HepG2 (cell line): ENCODE measurements at regions not wholly inside any gene's neighbourhood (a gene's known extent, or its start where the extent isn't known, plus 50 kb on each side); places are given as distances from the start of the nearest gene placed in this dataset.
A peak's percentile ranks its signal among the peaks of the same experiment; 100 is the strongest.

Source experiments
- CBFB ChIP-seq: sonication (generic); formaldehyde crosslinking; IDR thresholded peaks from 2 replicates; pipeline ENCODE4 v1.4.0; 2020; ENCODE audit warnings: missing genetic modification reagents
- CBX5 ChIP-seq: sonication (generic); formaldehyde crosslinking; IDR thresholded peaks from 2 replicates; pipeline ENCODE4 v1.4.0; 2020; ENCODE audit warnings: missing genetic modification reagents, borderline replicate concordance
- CENPBD1 ChIP-seq: sonication (generic); formaldehyde crosslinking; IDR thresholded peaks from 2 replicates; pipeline ENCODE4 v1.8.0; 2022; ENCODE audit warnings: missing genetic modification reagents, low read depth, mild to moderate bottlenecking, borderline replicate concordance
- FLYWCH1 ChIP-seq: sonication (generic); formaldehyde crosslinking; IDR thresholded peaks from 2 replicates; pipeline ENCODE4 v1.8.1; 2023; ENCODE audit warnings: mild to moderate bottlenecking, missing genetic modification reagents
- MLX ChIP-seq: IDR thresholded peaks from 2 replicates; pipeline ENCODE4 v1.6.1; 2016
- RELA ChIP-seq: sonication (generic); formaldehyde crosslinking; IDR thresholded peaks from 2 replicates; pipeline ENCODE4 v1.4.0; 2020; ENCODE audit warnings: missing genetic modification reagents
- XBP1 ChIP-seq: sonication (generic); formaldehyde crosslinking; IDR thresholded peaks from 2 replicates; pipeline ENCODE4 v1.5.0; 2020; ENCODE audit warnings: missing genetic modification reagents
- ZFP37 ChIP-seq: sonication (generic); formaldehyde crosslinking; IDR thresholded peaks from 2 replicates; pipeline ENCODE4 v1.4.0; 2020; ENCODE audit warnings: missing genetic modification reagents, borderline replicate concordance
- ZNF12 ChIP-seq: sonication (generic); formaldehyde crosslinking; IDR thresholded peaks from 2 replicates; pipeline ENCODE4 v1.5.0; 2020; ENCODE audit warnings: missing genetic modification reagents
- ZNF34 ChIP-seq: sonication (generic); formaldehyde crosslinking; IDR thresholded peaks from 2 replicates; pipeline ENCODE4 v1.4.0; 2020; ENCODE audit warnings: mild to moderate bottlenecking, missing genetic modification reagents, borderline replicate concordance
- ZNF609 ChIP-seq: sonication (generic); formaldehyde crosslinking; IDR thresholded peaks from 2 replicates; pipeline ENCODE4 v1.4.0; 2020; ENCODE audit warnings: mild to moderate bottlenecking, missing genetic modification reagents, borderline replicate concordance
- ZNF841 ChIP-seq: sonication (generic); formaldehyde crosslinking; IDR thresholded peaks from 2 replicates; pipeline ENCODE4 v1.8.1; 2023; ENCODE audit warnings: missing genetic modification reagents, borderline replicate concordance
- TF ChIP-seq, protein P1 (sequence below): sonication (generic); formaldehyde crosslinking; IDR thresholded peaks from 2 replicates; pipeline ENCODE4 v1.4.0; 2020; ENCODE audit warnings: missing genetic modification reagents
- TF ChIP-seq, protein P2 (sequence below): sonication (generic); formaldehyde crosslinking; IDR thresholded peaks from 2 replicates; pipeline ENCODE4 v1.8.1; 2023; ENCODE audit warnings: mild to moderate bottlenecking, missing genetic modification reagents
- TF ChIP-seq, protein P3 (sequence below): sonication (generic); formaldehyde crosslinking; IDR thresholded peaks from 2 replicates; pipeline ENCODE4 v1.5.0; 2020; ENCODE audit warnings: mild to moderate bottlenecking, low read depth, missing genetic modification reagents, borderline replicate concordance
- TF ChIP-seq, protein P4 (sequence below): sonication (generic); formaldehyde crosslinking; IDR thresholded peaks from 2 replicates; pipeline ENCODE4 v1.9.0; 2021; ENCODE audit warnings: missing genetic modification reagents, borderline replicate concordance

- TF ChIP-seq CENPBD1 (CRISPR knock-in tag) (0 out of 2 replicates have a peak, but pooled peaks have one; percentile 50), FLYWCH1 (no peak), CBX5 (peak; percentile 92; the same call in 1 of the 2 replicates), XBP1 (CRISPR knock-in tag) (no peak), ZFP37 (no peak), ZNF609 (CRISPR knock-in tag) (peak; percentile 98), ZNF34 (CRISPR knock-in tag) (peak; percentile 39; the same call in 1 of the 2 replicates), ZNF12 (CRISPR knock-in tag) (peak; percentile 83; the same call in 1 of the 2 replicates), CBFB (CRISPR knock-in tag) (peak; percentile 72), ZNF841 (CRISPR knock-in tag) (no peak), MLX (CRISPR knock-in tag) (peak; percentile 88; the same call in 1 of the 2 replicates), RELA (no peak)
- TF ChIP-seq, protein P1, sequence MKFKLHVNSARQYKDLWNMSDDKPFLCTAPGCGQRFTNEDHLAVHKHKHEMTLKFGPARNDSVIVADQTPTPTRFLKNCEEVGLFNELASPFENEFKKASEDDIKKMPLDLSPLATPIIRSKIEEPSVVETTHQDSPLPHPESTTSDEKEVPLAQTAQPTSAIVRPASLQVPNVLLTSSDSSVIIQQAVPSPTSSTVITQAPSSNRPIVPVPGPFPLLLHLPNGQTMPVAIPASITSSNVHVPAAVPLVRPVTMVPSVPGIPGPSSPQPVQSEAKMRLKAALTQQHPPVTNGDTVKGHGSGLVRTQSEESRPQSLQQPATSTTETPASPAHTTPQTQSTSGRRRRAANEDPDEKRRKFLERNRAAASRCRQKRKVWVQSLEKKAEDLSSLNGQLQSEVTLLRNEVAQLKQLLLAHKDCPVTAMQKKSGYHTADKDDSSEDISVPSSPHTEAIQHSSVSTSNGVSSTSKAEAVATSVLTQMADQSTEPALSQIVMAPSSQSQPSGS = peak; percentile 79
- TF ChIP-seq, protein P2, sequence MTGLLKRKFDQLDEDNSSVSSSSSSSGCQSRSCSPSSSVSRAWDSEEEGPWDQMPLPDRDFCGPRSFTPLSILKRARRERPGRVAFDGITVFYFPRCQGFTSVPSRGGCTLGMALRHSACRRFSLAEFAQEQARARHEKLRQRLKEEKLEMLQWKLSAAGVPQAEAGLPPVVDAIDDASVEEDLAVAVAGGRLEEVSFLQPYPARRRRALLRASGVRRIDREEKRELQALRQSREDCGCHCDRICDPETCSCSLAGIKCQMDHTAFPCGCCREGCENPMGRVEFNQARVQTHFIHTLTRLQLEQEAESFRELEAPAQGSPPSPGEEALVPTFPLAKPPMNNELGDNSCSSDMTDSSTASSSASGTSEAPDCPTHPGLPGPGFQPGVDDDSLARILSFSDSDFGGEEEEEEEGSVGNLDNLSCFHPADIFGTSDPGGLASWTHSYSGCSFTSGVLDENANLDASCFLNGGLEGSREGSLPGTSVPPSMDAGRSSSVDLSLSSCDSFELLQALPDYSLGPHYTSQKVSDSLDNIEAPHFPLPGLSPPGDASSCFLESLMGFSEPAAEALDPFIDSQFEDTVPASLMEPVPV (CRISPR knock-in tag) = peak; percentile 86; the same call in 1 of the 2 replicates
- TF ChIP-seq, protein P3, sequence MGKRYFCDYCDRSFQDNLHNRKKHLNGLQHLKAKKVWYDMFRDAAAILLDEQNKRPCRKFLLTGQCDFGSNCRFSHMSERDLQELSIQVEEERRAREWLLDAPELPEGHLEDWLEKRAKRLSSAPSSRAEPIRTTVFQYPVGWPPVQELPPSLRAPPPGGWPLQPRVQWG (CRISPR knock-in tag) = no peak
- TF ChIP-seq, protein P4, sequence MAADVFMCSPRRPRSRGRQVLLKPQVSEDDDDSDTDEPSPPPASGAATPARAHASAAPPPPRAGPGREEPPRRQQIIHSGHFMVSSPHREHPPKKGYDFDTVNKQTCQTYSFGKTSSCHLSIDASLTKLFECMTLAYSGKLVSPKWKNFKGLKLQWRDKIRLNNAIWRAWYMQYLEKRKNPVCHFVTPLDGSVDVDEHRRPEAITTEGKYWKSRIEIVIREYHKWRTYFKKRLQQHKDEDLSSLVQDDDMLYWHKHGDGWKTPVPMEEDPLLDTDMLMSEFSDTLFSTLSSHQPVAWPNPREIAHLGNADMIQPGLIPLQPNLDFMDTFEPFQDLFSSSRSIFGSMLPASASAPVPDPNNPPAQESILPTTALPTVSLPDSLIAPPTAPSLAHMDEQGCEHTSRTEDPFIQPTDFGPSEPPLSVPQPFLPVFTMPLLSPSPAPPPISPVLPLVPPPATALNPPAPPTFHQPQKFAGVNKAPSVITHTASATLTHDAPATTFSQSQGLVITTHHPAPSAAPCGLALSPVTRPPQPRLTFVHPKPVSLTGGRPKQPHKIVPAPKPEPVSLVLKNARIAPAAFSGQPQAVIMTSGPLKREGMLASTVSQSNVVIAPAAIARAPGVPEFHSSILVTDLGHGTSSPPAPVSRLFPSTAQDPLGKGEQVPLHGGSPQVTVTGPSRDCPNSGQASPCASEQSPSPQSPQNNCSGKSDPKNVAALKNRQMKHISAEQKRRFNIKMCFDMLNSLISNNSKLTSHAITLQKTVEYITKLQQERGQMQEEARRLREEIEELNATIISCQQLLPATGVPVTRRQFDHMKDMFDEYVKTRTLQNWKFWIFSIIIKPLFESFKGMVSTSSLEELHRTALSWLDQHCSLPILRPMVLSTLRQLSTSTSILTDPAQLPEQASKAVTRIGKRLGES = no peak
Measured at GRCh38 chr5:93246090-93246855, 334.7 kb downstream of the NR2F1-AS1 start (continued).
